Hematopoietic multipotent progenitor cell treated with erythropoietin and hydrocortisone succinate and interleukin-3 and kit ligand, for 8 days (in vitro differentiated cells): ENCODE measurements at regions not wholly inside any gene's neighbourhood (a gene's known extent, or its start where the extent isn't known, plus 50 kb on each side); places are given as distances from the start of the nearest gene placed in this dataset.
"Not testable (repeated sequence)": the region's sequence is repeated elsewhere in the genome, so short reads cannot be mapped to it uniquely, and the experiment has no call there.

Source experiments
- DNase-seq: peaks from one replicate; pipeline ENCODE4 v3.0.0-alpha.2; 2015

- not testable (repeated sequence) for DNase-seq
Measured at GRCh38 chr7:115789473-115789872, 241.1 kb downstream of the TFEC start.

DNA sequence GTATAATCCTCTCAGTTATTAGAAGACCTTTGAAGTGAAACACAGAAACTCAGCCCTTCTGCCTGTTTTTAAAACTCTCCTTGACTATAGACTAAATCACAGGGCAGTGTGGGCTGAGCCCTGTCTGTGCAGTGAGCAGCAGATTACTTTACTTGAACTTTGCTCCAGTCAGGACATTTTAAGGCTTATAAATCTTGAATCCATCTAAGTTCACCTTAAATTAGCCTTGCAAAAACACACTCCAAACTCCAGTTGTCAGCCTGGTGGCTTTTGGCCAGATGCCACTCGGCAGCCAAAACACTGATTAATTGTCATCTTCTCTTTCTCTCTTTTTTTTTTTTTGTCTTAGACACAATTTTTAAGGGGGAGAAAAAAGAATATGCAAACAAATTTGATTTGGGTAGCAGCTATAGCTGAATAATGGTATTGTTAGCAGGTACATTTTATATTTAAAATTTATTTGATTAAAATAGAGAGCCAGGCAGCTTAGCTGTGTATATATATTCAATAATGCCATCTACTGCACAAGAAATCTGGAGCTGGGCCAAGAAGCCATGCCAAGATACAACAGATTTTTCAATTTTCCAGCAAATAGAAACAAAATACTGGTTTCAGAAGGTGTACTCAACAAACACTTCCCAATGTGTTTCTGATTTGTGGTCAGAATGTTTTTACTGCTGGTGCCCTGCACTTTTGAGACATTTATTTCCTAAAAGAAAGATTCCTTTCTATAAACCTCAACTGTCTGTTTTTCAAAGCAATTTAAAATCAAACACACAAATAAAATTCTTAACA is 247.7 kb downstream of the TFEC start:
- no peak for DNase-seq

DNA sequence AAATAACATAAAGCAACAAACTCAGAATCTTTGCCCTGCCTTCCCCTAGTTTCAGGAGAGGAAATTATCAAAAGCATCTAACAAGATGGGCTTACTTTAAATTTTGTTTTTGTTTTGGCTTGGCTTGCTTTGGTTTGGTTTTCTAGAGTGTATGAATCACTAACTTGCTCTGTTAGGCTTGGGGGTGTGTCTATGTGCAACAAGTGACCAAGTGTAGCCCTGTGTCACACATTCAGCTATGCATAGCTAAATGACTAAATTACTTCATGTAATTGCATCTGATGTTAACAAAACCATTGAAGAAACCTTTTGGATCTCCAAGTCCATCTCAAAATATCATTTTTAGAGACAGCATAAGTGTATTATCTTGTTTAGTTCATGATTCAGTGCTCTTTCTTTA is 251.0 kb downstream of the TFEC start:
- DNase-seq, result no peak

- DNase-seq, result no peak
Measured at GRCh38 chr7:115775981-115776380, 254.6 kb downstream of the TFEC start.

DNA sequence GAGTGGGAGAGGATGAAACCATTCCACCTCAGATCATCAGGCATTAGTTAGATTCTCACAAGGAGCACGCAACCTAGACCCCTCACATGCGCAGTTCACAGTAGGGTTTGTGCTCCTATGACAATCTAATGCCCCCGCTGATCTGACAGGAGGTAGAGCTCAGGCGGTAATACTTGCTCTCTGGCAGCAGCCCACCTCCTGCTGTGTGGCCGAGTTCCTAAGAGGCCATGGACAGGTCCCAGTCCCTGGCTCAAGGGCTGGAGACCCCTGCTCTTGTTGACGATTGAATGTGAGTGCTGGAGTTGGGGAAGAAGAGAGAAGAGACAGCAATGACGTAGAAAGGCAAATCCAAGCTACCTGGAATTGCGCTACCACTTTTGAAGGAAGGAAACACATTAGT is 267.2 kb downstream of the TFEC start:
- DNase-seq, result no peak

DNA sequence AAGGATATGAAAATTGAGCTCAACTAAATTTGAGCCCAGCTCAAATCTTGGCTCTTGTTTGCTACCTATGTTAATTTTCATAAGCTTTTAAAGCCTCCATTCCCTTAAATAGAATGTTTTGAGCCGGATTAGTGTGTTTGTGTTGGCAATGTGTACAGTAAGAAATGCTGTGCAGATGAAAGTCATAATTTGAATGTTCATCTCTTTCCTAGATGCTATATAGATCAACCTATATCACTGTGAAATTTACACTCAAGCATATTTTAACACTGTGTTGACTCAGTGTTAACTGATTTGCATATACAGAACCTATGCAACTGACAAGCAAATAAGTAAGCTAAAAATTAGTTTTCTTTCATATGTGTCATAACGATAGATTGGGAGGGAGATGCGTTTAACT is 272.5 kb downstream of the TFEC start:
- DNase-seq, result no peak

- DNase-seq, result no peak
Measured at GRCh38 chr7:115754226-115754625, 276.3 kb downstream of the TFEC start.

DNA sequence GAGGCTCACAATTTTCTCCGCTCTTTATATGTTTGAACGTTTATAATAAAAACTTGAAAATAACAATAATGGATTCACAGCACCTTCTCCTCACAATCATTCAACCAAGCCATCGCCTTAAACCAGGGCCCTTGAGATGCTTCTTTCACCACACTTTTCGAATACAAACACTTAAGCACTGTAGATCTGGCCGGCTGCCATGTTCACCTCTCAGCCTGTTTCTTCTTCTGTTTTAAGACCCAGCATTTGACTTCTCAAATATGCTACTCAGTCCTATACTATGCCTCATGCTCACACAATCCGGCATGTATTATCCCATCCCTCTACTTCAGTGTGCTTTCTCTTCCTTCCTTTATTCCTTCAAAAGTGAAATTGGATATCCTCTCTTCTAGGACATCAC is 280.6 kb downstream of the TFEC start:
- no peak for DNase-seq

DNA sequence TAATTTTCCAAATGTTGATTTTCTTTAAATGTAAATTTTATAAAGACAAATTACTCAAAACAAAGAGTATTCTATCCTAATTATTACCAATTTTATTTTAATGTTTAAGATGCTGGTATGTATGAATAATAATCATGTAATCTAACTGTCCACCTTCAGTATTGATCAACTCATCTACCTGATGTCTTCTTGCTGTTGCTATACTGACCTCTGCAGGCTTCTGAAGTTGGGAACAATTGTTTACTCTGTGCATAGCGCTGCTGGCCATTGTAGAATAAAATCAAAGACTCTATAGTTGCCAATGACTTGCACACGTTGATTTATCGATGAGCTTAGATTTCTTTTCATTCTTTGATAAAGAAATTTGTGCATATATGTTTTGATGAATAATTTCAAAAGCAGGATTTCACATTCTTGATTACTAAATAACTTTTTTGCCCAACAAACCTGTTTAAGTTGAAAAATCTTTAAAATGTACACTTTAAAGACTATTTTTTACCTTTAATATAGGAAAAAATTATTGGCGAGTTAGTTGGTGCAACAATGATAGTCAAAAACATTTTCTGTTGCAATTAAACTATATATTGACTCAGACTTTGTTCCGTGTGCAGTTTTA is 282.3 kb downstream of the TFEC start:
- DNase-seq, result no peak

- DNase-seq, result no peak
Measured at GRCh38 chr7:115747174-115747573, 283.4 kb downstream of the TFEC start.

DNA sequence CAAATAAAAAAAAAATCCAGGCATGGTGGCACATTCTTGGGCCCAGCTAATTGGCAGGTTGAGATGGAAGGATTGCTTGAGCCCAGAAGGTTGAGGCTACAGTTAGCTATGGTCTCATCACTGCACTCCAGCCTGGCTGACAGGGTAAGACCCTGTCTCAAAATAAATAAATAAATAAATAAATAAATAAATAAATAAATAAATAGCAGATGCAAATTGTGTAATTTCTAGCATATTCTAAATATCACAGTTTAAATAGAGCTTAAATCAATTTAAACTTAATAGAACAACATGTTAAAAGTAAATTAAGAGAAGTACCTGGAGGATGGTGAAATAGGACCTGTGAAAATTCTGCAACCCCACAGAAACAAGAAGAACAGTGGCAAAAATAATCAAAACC is 290.5 kb downstream of the TFEC start:
- no peak for DNase-seq

DNA sequence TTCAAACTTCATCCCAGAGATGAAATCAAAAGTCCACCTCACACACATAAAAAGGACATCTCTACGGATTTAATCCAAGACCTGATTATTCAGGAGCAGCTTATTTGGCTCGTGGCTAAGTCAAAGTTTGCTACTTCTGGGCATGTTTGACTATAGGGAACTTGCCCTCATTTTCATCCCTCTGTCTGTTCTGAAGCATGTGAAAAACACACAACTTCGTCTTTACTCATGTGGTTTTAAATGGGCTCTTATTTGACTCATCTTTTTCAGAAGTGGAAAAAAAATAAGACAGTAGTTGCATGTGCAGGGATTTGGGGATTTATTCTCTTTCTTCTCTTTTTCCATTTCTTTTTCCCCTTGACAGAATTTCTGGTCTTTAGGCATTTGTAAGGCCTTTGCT is 295.9 kb downstream of the TFEC start:
- DNase-seq, result no peak

- no peak for DNase-seq
Measured at GRCh38 chr7:115731796-115732471, 298.6 kb downstream of the TFEC start.

GRCh38 chr7:115728518-115728917 is 302.0 kb downstream of the TFEC start:
- DNase-seq, result no peak

- no peak for DNase-seq
Measured at GRCh38 chr7:115724400-115725056, 306.0 kb downstream of the TFEC start.

DNA sequence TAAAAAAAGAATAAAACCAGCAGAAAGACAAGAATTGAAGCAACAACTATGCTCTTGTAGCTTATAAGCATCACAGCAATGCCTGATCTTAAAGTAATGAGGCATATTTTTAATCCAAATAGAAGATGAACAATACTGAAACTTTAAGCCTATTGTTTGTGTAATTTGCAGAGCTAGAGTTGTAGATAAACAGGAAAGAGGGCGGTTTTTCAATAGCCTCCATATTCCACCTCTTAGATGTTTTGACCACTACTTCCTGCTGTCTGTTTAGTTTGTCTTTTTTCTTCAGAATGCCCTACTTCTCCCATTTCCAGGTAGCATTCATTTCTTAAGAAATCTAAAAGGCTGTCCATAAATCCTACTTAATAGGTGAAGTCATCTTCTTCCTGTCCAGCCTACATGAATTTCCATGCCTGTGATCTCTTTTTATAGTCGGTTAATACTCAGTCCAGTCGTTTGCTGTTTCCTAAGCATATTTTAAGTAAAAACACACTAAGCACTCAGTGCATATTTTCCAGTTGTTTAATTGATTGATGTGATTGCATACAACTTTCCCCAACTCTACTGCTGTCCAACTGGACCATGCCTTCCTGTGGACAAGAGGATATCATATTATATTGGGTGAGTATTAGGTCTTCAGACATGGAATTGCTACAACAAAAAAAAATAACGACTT is 308.1 kb downstream of the TFEC start:
- no peak for DNase-seq

GRCh38 chr7:115721293-115722217 is 309.0 kb downstream of the TFEC start:
- DNase-seq, result no peak

DNA sequence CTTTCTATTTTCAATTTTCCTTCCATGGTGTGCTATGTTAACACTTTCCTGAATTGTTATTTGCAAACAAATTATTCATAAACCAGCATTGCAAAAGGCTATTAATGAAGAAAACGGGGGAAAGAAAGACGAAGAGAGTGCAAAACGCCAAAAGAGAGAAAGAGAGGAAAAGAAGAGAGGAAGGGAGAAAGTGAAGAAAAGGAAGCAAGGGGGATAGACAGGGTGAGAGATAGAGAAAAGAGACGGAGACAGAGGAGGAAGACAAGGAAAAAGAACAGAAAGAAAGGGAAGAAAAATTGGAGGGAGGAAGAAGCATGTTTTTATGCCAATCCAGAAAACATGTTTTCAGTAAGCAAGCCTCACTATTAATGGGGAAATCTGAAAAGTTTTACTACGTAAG is 310.6 kb downstream of the TFEC start:
- DNase-seq, result no peak

GRCh38 chr7:115709664-115710063 is 320.9 kb downstream of the TFEC start:
- DNase-seq, result no peak

DNA sequence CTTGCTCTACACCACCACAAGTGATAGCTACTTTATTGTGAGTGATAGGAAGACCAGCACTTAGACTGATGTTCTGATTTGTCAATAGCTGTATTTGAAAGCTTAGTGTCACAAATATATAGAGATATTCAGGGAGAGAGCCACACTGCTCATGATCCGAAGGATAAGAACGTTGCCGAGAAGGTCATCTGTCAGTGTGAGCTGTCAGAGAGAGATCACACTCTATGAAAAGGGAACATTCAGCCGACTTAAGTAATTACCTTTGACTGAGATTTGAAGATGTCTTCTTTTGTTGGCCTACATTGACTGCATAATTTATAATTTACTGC is 322.6 kb downstream of the TFEC start:
- no peak for DNase-seq

DNA sequence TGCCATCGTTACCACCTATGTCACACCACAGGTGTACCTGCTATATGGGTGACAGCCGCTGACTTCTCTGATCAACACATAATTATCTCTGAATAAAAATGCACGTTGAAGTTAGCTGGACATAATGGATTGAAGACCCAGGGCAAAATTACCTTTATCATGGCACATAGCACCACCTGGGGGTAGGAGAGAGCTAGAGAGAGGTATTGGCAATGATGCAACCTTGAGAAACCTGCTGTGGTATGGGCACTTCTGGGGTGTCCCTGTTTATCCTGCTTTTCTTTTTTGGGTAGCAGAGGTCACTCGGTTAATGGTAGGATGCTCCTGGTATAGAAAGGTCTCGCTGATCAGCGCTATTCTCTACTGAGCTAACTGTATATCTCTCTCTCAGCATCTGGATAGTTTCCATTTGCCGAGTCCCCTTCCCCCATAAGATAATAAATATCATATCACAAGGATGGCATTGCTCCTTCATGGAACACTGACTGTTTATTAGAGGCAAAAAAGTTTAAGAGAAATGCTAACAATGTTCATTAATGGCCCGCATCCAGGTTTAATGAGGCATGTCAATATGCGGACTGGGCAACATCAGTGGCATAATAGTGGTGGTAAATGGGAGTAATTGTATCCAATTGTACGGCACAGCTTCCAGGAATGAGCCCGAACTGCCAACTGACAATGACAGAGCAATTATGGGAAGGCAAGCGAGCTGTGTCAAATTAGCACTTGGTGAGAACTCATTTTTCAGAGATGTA is 323.1 kb downstream of the TFEC start:
- peak; percentile 2 for DNase-seq
